Activated CD4-positive, alpha-beta memory T cell treated with anti-CD3 and anti-CD28 coated beads, Interleukin-2, amount 10 ng/mL, durations not matched to agents 7 days and 5 days (primary cell): ENCODE measurements at regions not wholly inside any gene's neighbourhood (a gene's known extent, or its start where the extent isn't known, plus 50 kb on each side); places are given as distances from the start of the nearest gene placed in this dataset.

Experiments used
- CTCF ChIA-PET: fragments of 350-600 bp; sonication (Branson Sonifier 250); formaldehyde crosslinking; loops from one replicate; lab custom pipeline; 2021; ENCODE audit warnings: antibody characterized with exemption, inconsistent platforms; lab: Charles Lee
- POLR2A ChIA-PET: fragments of 350-600 bp; sonication (Branson Sonifier 250); formaldehyde crosslinking; loops from one replicate; lab custom pipeline; 2021; ENCODE audit warnings: antibody characterized with exemption; lab: Charles Lee
- DNase-seq: peaks from one replicate; pipeline ENCODE4 v3.0.0-alpha.2; 2020
- H3K27ac Mint-ChIP-seq: one replicate; pipeline ENCODE4 v1.8.0; 2021; ENCODE audit warnings: mild to moderate bottlenecking, mixed read lengths
- H3K27me3 Mint-ChIP-seq: one replicate; pipeline ENCODE4 v1.8.0; 2021; ENCODE audit warnings: mixed read lengths
- H3K36me3 Mint-ChIP-seq: one replicate; pipeline ENCODE4 v1.8.0; 2021; ENCODE audit warnings: low read depth, mixed read lengths
- H3K4me1 Mint-ChIP-seq: one replicate; pipeline ENCODE4 v1.8.0; 2021; ENCODE audit warnings: mixed read lengths
- H3K4me3 Mint-ChIP-seq: one replicate; pipeline ENCODE4 v1.8.0; 2021; ENCODE audit warnings: mild to moderate bottlenecking, mixed read lengths
- H3K9me3 Mint-ChIP-seq: one replicate; pipeline ENCODE4 v1.8.0; 2021; ENCODE audit warnings: mixed read lengths

GRCh38 chr10:31136930-31137885 is 105.5 kb upstream of the ZNF438 start:
- ChIA-PET POLR2A (no interaction called here), CTCF (interaction anchor here (1.2 to 1.3 kb wide), 3 partner anchors 53 to 353 kb away, joined by 3 to 4 read pairs (median 3); partner anchors contain the start of gene ZNF438)
- Mint-ChIP-seq H3K4me3 (no peak overlapping the region), H3K27me3 (no peaks in the 10 kb centered on the region), H3K36me3 (no peaks in the 10 kb centered on the region), H3K27ac (peak overlapping the region; percentile 65), H3K9me3 (no peaks in the 10 kb centered on the region), H3K4me1 (peaks cover 45% of the 10 kb centered on the region)
- no peak for DNase-seq

DNA sequence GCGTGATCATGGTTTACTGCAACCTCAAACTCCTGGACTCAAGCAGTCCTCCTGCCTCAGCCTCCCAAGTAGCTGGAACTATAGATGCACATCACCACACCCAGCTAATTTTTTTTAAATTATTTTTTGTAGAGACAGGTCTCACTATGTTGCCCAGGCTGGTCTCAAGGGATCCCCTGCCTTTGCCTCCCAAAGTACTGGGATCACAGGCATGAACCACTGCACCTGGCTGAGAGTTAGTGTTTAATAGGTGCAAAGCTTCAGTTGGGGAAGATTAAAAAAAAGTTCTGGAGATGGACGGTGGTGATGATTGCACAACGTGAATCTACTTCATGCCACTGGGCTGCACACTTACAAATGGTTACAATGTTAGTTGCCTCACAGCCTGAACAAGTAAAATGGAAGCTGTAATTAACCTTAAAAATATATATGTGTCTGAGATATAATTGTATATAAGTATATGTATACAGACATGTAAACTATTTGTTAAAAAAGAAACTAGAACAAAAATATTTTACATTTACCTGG is 106.4 kb upstream of the ZNF438 start:
- Mint-ChIP-seq H3K9me3 (no peaks in the 10 kb centered on the region), H3K27ac (no peak overlapping the region), H3K4me3 (no peak overlapping the region), H3K4me1 (peaks cover 41% of the 10 kb centered on the region), H3K36me3 (no peaks in the 10 kb centered on the region), H3K27me3 (no peaks in the 10 kb centered on the region)
- POLR2A ChIA-PET, result no interaction called here
- CTCF ChIA-PET, result interaction anchor here (1.2 to 1.3 kb wide), 2 partner anchors 54 to 354 kb away, joined by 3 to 4 read pairs; no protein-coding TSS in a partner anchor
- DNase-seq, result no peak

GRCh38 chr10:31139497-31139896 is 107.8 kb upstream of the ZNF438 start:
- ChIA-PET POLR2A (no interaction called here), CTCF (no interaction called here)
- Mint-ChIP-seq H3K9me3 (no peaks in the 10 kb centered on the region), H3K27me3 (no peaks in the 10 kb centered on the region), H3K4me3 (no peak overlapping the region), H3K36me3 (no peaks in the 10 kb centered on the region), H3K27ac (no peak overlapping the region), H3K4me1 (peaks cover 34% of the 10 kb centered on the region)
- DNase-seq, result no peak

- ChIA-PET CTCF (no interaction called here), POLR2A (no interaction called here)
- Mint-ChIP-seq H3K36me3 (no peaks in the 10 kb centered on the region), H3K9me3 (no peaks in the 10 kb centered on the region), H3K27ac (no peak overlapping the region), H3K27me3 (no peaks in the 10 kb centered on the region), H3K4me1 (peaks cover 22% of the 10 kb centered on the region), H3K4me3 (no peak overlapping the region)
- no peak for DNase-seq
Measured at GRCh38 chr10:31140716-31141115, 109.1 kb upstream of the ZNF438 start.

- ChIA-PET POLR2A (no interaction called here), CTCF (no interaction called here)
- no peak for DNase-seq
- Mint-ChIP-seq H3K36me3 (no peaks in the 10 kb centered on the region), H3K27me3 (no peaks in the 10 kb centered on the region), H3K4me1 (peaks cover 9% of the 10 kb centered on the region), H3K9me3 (no peaks in the 10 kb centered on the region), H3K4me3 (no peak overlapping the region), H3K27ac (no peak overlapping the region)
Measured at GRCh38 chr10:31142026-31142425, 110.4 kb upstream of the ZNF438 start.

DNA sequence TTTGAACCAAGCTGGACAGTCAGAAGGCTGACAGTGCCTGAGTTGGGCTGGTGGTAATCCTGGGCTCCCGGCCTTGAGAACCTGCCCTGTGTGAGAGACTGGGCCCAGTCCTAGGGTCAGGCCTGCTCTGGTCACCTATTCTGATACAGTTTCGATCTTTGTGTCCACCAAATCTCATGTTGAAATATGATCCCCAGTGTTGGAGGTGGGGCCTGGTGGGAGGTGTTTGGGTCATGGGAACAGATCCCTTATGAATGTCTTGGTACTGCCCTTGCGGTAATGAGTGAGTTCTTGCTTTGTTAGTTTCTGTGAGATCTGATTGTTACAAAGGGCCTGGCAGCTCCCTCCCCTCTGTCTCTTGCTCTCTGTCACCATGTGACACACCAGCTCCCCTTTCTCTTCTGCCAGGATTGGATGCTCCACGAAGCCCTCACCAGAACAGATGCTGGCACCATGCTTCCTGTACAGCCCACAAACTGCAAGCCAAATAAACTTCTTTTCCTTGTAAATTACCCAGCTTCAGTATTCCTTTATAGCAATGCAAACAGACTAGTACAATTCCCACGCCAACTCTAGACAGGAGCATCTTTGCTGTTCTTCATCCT is 111.8 kb upstream of the ZNF438 start:
- CTCF ChIA-PET, result no interaction called here
- Mint-ChIP-seq H3K27me3 (no peaks in the 10 kb centered on the region), H3K36me3 (no peaks in the 10 kb centered on the region), H3K9me3 (no peaks in the 10 kb centered on the region), H3K4me3 (no peak overlapping the region), H3K4me1 (peaks cover 5% of the 10 kb centered on the region), H3K27ac (no peak overlapping the region)
- POLR2A ChIA-PET, result interaction anchor here (0.8 kb wide), 1 partner anchor 10 kb away, joined by 3 read pairs; no protein-coding TSS in a partner anchor
- no peak for DNase-seq

DNA sequence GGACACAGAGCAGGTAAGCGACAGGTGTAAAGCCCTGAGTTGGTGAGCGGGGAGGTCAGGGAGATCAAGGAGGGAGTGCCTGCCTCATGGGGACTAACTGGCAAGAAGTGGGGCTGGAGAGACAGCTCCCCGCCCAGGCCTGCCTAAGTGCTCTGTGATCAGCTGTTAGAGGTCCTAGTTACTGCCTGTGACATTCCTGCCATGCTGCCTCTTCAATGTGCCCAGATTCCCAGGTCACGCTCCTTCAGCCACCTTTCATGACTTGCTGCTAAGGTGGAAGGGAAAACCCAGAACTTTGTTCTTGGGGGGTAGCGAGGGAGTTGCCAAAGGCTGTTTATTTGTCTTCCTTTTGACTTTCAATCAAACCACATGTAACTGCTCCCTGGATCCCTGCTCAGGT is 114.3 kb upstream of the ZNF438 start:
- peaks cover 5% of the 10 kb centered on the region for H3K4me1 Mint-ChIP-seq
- DNase-seq, result no peak
- H3K36me3 Mint-ChIP-seq, result no peaks in the 10 kb centered on the region
- H3K4me3 Mint-ChIP-seq, result no peak overlapping the region
- H3K9me3 Mint-ChIP-seq, result no peaks in the 10 kb centered on the region
- H3K27me3 Mint-ChIP-seq, result no peaks in the 10 kb centered on the region
- CTCF ChIA-PET, result no interaction called here
- no peak overlapping the region for H3K27ac Mint-ChIP-seq
- POLR2A ChIA-PET, result no interaction called here

DNA sequence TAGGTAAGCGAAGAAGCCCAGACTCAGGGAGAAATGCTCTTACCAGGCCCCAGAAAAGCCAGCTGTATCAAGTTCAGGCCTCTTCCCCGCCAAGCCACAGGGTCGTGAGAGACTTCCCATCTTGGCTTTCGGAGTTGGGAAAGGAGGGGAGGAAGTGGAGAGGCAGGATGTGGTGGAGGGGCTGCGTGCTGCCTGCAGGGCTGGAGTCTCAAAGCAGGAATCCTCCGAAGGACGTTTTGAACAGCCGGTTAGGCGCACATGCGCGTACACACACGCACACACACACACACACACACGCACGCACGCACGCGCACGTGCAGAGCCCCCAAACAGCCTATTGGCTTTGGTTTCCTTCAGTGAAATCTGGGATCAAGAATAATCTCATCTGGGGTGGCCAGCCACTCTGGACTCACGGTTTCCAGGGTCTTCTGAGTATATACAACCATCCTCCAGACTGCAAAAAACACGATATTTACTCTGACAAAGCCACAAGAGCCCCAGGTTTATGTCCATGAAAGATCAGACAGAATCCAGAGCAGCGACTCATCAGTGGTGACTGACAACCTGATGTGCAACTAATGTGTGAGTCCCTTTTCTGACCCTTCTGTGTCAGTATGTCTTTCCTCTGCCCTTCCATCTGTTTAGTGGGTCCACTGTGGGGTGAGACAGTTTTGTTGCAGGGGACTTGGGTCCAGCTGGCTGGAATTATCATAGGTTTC is 115.0 kb upstream of the ZNF438 start:
- Mint-ChIP-seq H3K4me3 (no peak overlapping the region), H3K9me3 (no peaks in the 10 kb centered on the region), H3K27me3 (no peaks in the 10 kb centered on the region), H3K36me3 (no peaks in the 10 kb centered on the region), H3K27ac (no peak overlapping the region), H3K4me1 (peaks cover 5% of the 10 kb centered on the region)
- ChIA-PET CTCF (no interaction called here), POLR2A (no interaction called here)
- DNase-seq, result no peak

DNA sequence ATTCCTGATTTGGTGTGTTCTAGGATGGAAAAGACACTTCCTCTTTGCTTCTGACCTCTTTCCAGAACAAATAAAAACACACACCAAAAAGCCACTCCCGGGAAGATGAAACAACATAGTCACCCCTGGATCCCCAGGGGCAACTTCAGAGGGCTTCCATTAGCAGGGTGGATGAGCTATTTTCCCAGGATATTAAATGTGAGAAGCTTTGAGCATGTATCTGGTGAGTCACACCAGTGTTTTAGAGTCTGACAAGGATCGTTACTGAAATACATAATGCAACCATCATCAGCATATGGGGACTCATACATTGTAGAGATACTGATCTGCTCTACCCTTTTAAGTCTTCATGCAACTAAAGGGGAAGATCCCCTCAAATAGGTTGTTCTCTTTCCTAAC is 115.5 kb upstream of the ZNF438 start:
- POLR2A ChIA-PET, result no interaction called here
- CTCF ChIA-PET, result no interaction called here
- H3K4me3 Mint-ChIP-seq, result no peak overlapping the region
- H3K36me3 Mint-ChIP-seq, result no peaks in the 10 kb centered on the region
- no peaks in the 10 kb centered on the region for H3K27me3 Mint-ChIP-seq
- H3K4me1 Mint-ChIP-seq, result peaks cover 5% of the 10 kb centered on the region
- H3K9me3 Mint-ChIP-seq, result no peaks in the 10 kb centered on the region
- no peak overlapping the region for H3K27ac Mint-ChIP-seq
- DNase-seq, result no peak

DNA sequence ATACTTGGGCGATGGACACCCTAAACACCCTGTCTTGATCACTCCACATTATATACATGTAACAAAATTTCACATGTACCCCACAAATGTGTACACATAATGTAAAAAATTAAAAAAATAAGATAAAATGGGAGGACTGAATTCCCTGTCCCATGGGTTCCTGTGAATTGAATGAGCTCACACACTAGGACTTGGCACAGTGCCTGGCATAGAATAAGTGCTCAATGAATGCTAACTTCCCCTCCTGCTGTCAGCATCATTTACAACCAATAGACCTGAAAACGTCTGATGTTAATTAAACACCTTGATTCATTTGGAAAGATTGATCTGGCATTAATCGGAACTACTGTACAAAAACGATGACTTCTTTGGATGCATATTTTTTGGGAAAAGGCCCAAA is 117.3 kb upstream of the ZNF438 start:
- ChIA-PET CTCF (no interaction called here), POLR2A (no interaction called here)
- Mint-ChIP-seq H3K27ac (no peak overlapping the region), H3K27me3 (no peaks in the 10 kb centered on the region), H3K4me1 (peaks cover 3% of the 10 kb centered on the region), H3K4me3 (no peak overlapping the region), H3K36me3 (no peaks in the 10 kb centered on the region), H3K9me3 (peaks cover 1% of the 10 kb centered on the region)
- no peak for DNase-seq

DNA sequence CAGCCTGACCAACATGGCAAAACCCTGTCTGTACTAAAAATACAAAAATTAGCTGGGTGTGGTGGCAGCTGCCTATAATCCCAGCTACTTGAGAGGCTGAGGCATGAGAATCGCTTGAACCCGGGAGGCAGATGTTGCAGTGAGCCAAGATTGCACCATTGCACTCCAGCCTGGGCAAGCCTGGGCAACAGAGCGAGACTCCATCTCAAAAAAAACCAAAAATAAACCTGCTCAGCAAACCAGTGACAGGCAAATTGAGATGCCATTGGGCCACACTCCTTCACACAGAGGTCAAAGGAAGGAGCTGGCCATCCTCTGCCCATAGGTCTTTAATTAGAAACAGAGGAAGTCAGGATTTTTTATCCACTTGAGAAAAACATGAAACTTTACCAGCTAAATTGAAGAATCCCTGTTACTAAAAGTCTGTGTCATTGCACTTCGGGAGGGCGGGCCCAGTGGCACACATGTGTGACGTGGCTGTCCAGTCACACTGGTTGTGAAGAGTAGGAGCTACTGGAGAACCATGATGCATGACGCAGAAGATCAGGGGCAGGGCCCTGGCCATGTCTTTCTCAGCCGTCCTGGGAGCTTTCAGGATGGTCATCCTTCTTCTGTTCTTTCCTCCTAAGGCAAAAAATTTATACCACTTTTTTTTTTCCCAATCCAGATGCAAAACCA is 118.3 kb upstream of the ZNF438 start:
- POLR2A ChIA-PET, result no interaction called here
- CTCF ChIA-PET, result interaction anchor here (0.9 kb wide), 1 partner anchor 367 kb away, joined by 3 read pairs; no protein-coding TSS in a partner anchor
- DNase-seq, result no peak
- Mint-ChIP-seq H3K9me3 (peaks cover 2% of the 10 kb centered on the region), H3K27ac (no peak overlapping the region), H3K36me3 (no peaks in the 10 kb centered on the region), H3K4me1 (peaks cover 3% of the 10 kb centered on the region), H3K4me3 (no peak overlapping the region), H3K27me3 (no peaks in the 10 kb centered on the region)

DNA sequence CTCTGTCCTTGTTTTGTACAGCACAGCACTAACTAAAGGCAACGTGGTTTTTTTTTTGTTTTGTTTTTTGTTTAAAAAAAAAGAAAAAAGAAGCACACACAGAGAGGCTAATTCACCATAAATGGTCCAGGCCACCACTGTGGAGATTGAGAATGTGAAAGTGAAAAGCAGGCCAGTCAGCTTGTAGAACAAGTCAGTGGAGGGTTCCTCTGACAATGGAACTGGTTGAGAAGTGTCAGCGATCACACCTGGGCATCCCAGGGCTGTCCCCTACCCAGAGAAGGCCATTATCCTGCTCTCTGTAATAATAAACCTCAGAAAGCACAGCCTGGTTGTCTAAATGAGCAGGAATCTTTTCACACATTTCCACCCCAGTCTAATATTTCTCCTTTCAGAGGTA is 119.6 kb upstream of the ZNF438 start:
- Mint-ChIP-seq H3K4me1 (peaks cover 3% of the 10 kb centered on the region), H3K27me3 (no peaks in the 10 kb centered on the region), H3K9me3 (peaks cover 2% of the 10 kb centered on the region), H3K27ac (no peak overlapping the region), H3K36me3 (no peaks in the 10 kb centered on the region), H3K4me3 (no peak overlapping the region)
- POLR2A ChIA-PET, result no interaction called here
- no peak for DNase-seq
- CTCF ChIA-PET, result no interaction called here
